Neural cell (in vitro differentiated cells): ENCODE measurements at regions not wholly inside any gene's neighbourhood (a gene's known extent, or its start where the extent isn't known, plus 50 kb on each side); places are given as distances from the start of the nearest gene placed in this dataset.

Source experiments
- H2AFZ ChIP-seq: fragments of 200-600, 300-800 bp; sonication (generic), shearing (Covaris generic); 2 replicates; pipeline ENCODE4 v1.6.0; 2014; ENCODE audit warnings: low read depth, mild to moderate bottlenecking, antibody characterized with exemption, low read length, moderate library complexity
- H3F3A ChIP-seq: fragments of 200-600 bp; shearing (Covaris generic); 2 replicates; pipeline ENCODE4 v1.6.1; 2016; ENCODE audit warnings: mild to moderate bottlenecking, moderate library complexity, mixed read lengths, antibody characterized with exemption, low read length; ENCODE audit not compliant: insufficient read depth, poor library complexity, severe bottlenecking
- H3K27ac ChIP-seq: fragments of 200-600, 300-800 bp; sonication (generic), shearing (Covaris generic); 2 replicates; pipeline ENCODE4 v1.5.1; 2014; ENCODE audit warnings: mild to moderate bottlenecking, low read length, moderate library complexity
- H3K27me3 ChIP-seq: fragments of 300-800, 200-600 bp; sonication (generic), shearing (Covaris generic); 2 replicates; pipeline ENCODE4 v1.6.0; 2014; ENCODE audit warnings: mild to moderate bottlenecking, low read depth, low read length, moderate library complexity; ENCODE audit not compliant: insufficient read depth
- H3K36me3 ChIP-seq: fragments of 300-800, 200-600 bp; sonication (generic), shearing (Covaris generic); 2 replicates; pipeline ENCODE4 v1.5.1; 2014; ENCODE audit warnings: mild to moderate bottlenecking, antibody characterized with exemption, low read length, moderate library complexity; ENCODE audit not compliant: insufficient read depth
- H3K4me2 ChIP-seq: fragments of 300-800, 200-600 bp; sonication (generic), shearing (Covaris generic); 2 replicates; pipeline ENCODE4 v1.6.0; 2014; ENCODE audit warnings: mild to moderate bottlenecking, low read length
- H3K4me3 ChIP-seq: fragments of 300-800, 200-600 bp; sonication (generic), shearing (Covaris generic); 2 replicates; pipeline ENCODE4 v1.5.1; 2014; ENCODE audit warnings: mild to moderate bottlenecking, low read length, moderate library complexity
- H3K79me2 ChIP-seq: fragments of 200-600 bp; shearing (Covaris generic); replicated peaks from 2 replicates; pipeline ENCODE4 v1.6.0; 2014; ENCODE audit warnings: mild to moderate bottlenecking, low read length, moderate library complexity; ENCODE audit not compliant: insufficient read depth
- H3K9ac ChIP-seq: fragments of 300-800, 200-600 bp; sonication (generic), shearing (Covaris generic); 2 replicates; pipeline ENCODE4 v1.6.1; 2016; ENCODE audit warnings: mild to moderate bottlenecking, low read length, mixed read lengths
- H3K9me2 ChIP-seq: fragments of 200-600 bp; shearing (Covaris generic); 2 replicates; pipeline ENCODE4 v1.6.1; 2016; ENCODE audit warnings: mild to moderate bottlenecking, low read length, mixed read lengths; ENCODE audit not compliant: insufficient read depth
- H3K9me3 ChIP-seq: fragments of 200-600, 300-800 bp; sonication (generic), shearing (Covaris generic); 2 replicates; pipeline ENCODE4 v1.6.1; 2016; ENCODE audit warnings: mild to moderate bottlenecking, mixed run types, low read length, moderate library complexity, mixed read lengths
- H4K20me1 ChIP-seq: fragments of 200-600 bp; shearing (Covaris generic); 2 replicates; pipeline ENCODE4 v1.6.1; 2016; ENCODE audit warnings: mild to moderate bottlenecking, mixed run types; ENCODE audit not compliant: insufficient read depth
- CTCF ChIP-seq: fragments of 450-650 bp; IDR thresholded peaks from 2 replicates; pipeline ENCODE4 v1.5.1; 2014; ENCODE audit warnings: antibody characterized with exemption, mild to moderate bottlenecking, moderate library complexity; ENCODE audit not compliant: poor library complexity, severe bottlenecking
- EP300 ChIP-seq: fragments of 450-650 bp; conservative IDR thresholded peaks from 2 replicates; pipeline ENCODE4 v1.6.1; 2014; ENCODE audit warnings: antibody characterized with exemption, mild to moderate bottlenecking, moderate library complexity; ENCODE audit not compliant: poor library complexity, severe bottlenecking
- EZH2 ChIP-seq: fragments of 200-600, 300-800 bp; shearing (Covaris generic), sonication (generic); IDR thresholded peaks from 2 replicates; pipeline ENCODE4 v1.6.1; 2014; ENCODE audit warnings: antibody characterized with exemption, low read length, borderline replicate concordance, mild to moderate bottlenecking; ENCODE audit not compliant: insufficient read depth, poor library complexity, severe bottlenecking
- MXI1 ChIP-seq: fragments of 450-650 bp; conservative IDR thresholded peaks from 2 replicates; pipeline ENCODE4 v1.6.1; 2014; ENCODE audit warnings: antibody characterized with exemption, mild to moderate bottlenecking; ENCODE audit not compliant: poor library complexity, severe bottlenecking
- POLR2AphosphoS5 ChIP-seq: IDR thresholded peaks from 2 replicates; pipeline ENCODE4 v1.6.1; 2012
- RAD21 ChIP-seq: fragments of 450-650 bp; conservative IDR thresholded peaks from 2 replicates; pipeline ENCODE4 v1.6.1; 2014; ENCODE audit warnings: antibody characterized with exemption, mild to moderate bottlenecking, moderate library complexity
- SMC3 ChIP-seq: fragments of 450-650 bp; conservative IDR thresholded peaks from 2 replicates; pipeline ENCODE4 v1.6.1; 2014; ENCODE audit warnings: antibody characterized with exemption, mild to moderate bottlenecking, moderate library complexity; ENCODE audit not compliant: poor library complexity
- TAF1 ChIP-seq: IDR thresholded peaks from 2 replicates; pipeline ENCODE4 v1.6.1; 2012; ENCODE audit warnings: low read depth
- TF ChIP-seq, protein P1 (sequence below): IDR thresholded peaks from 2 replicates; pipeline ENCODE4 v1.6.1; 2012; ENCODE audit warnings: borderline replicate concordance

- Histone ChIP-seq H3K4me2 (no peak overlapping the region), H3K27me3 (no peaks in the 10 kb centered on the region), H3K36me3 (no peaks in the 10 kb centered on the region), H3F3A (no peaks in the 10 kb centered on the region), H3K9me3 (peaks cover 5% of the 10 kb centered on the region), H3K79me2 (no peaks in the 10 kb centered on the region), H3K9ac (no peak overlapping the region), H2AFZ (no peak overlapping the region), H3K27ac (no peak overlapping the region), H3K9me2 (no peaks in the 10 kb centered on the region), H4K20me1 (no peaks in the 10 kb centered on the region), H3K4me3 (no peak overlapping the region)
- TF ChIP-seq EP300, result no peak
- no peak for TF ChIP-seq POLR2AphosphoS5
- no peak for TF ChIP-seq EZH2
- no peak for TF ChIP-seq RAD21
- TF ChIP-seq MXI1, result no peak
- TF ChIP-seq CTCF, result no peak
- TF ChIP-seq TAF1, result no peak
- TF ChIP-seq SMC3, result no peak
Observed at GRCh38 chr10:2825841-2826240, 241.5 kb upstream of the PFKP start.

GRCh38 chr10:2817940-2818636, 249.3 kb upstream of the PFKP start:
- no peaks in the 10 kb centered on the region for H3K9me2 ChIP-seq
- H3K9ac ChIP-seq, result no peak overlapping the region
- no peaks in the 10 kb centered on the region for H3K9me3 ChIP-seq
- H4K20me1 ChIP-seq, result no peaks in the 10 kb centered on the region
- no peaks in the 10 kb centered on the region for H3F3A ChIP-seq
- no peaks in the 10 kb centered on the region for H3K79me2 ChIP-seq
- no peak overlapping the region for H3K4me3 ChIP-seq
- H2AFZ ChIP-seq, result no peak overlapping the region
- no peaks in the 10 kb centered on the region for H3K27me3 ChIP-seq
- no peaks in the 10 kb centered on the region for H3K36me3 ChIP-seq
- H3K4me2 ChIP-seq, result no peak overlapping the region
- no peak overlapping the region for H3K27ac ChIP-seq
- TF ChIP-seq CTCF (no peak), TAF1 (no peak), SMC3 (no peak), EZH2 (no peak), MXI1 (no peak), EP300 (no peak), RAD21 (no peak), POLR2AphosphoS5 (no peak)
- TF ChIP-seq, protein P1, sequence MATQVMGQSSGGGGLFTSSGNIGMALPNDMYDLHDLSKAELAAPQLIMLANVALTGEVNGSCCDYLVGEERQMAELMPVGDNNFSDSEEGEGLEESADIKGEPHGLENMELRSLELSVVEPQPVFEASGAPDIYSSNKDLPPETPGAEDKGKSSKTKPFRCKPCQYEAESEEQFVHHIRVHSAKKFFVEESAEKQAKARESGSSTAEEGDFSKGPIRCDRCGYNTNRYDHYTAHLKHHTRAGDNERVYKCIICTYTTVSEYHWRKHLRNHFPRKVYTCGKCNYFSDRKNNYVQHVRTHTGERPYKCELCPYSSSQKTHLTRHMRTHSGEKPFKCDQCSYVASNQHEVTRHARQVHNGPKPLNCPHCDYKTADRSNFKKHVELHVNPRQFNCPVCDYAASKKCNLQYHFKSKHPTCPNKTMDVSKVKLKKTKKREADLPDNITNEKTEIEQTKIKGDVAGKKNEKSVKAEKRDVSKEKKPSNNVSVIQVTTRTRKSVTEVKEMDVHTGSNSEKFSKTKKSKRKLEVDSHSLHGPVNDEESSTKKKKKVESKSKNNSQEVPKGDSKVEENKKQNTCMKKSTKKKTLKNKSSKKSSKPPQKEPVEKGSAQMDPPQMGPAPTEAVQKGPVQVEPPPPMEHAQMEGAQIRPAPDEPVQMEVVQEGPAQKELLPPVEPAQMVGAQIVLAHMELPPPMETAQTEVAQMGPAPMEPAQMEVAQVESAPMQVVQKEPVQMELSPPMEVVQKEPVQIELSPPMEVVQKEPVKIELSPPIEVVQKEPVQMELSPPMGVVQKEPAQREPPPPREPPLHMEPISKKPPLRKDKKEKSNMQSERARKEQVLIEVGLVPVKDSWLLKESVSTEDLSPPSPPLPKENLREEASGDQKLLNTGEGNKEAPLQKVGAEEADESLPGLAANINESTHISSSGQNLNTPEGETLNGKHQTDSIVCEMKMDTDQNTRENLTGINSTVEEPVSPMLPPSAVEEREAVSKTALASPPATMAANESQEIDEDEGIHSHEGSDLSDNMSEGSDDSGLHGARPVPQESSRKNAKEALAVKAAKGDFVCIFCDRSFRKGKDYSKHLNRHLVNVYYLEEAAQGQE, result no peak
